H1 (cell line): ENCODE measurements at regions not wholly inside any gene's neighbourhood (a gene's known extent, or its start where the extent isn't known, plus 50 kb on each side); places are given as distances from the start of the nearest gene placed in this dataset.

Experiments used
- ATF3 ChIP-seq: IDR thresholded peaks from 2 replicates; pipeline ENCODE4 v1.6.1; 2011; ENCODE audit warnings: low read depth, mild to moderate bottlenecking, low read length; ENCODE audit not compliant: insufficient read depth
- BRCA1 ChIP-seq: IDR thresholded peaks from 2 replicates; pipeline ENCODE4 v1.6.1; 2012; ENCODE audit warnings: low read depth, low read length, improper control_type of control experiment
- CREB1 ChIP-seq: IDR thresholded peaks from 2 replicates; pipeline ENCODE4 v1.6.1; 2012; ENCODE audit warnings: inconsistent platforms
- MAX ChIP-seq: IDR thresholded peaks from 2 replicates; pipeline ENCODE4 v1.6.1; 2012; ENCODE audit warnings: inconsistent platforms
- POLR2A ChIP-seq, 2 experiments: IDR thresholded peaks; 1 replicate in 1 of 2; 2 replicates in 1 of 2; pipeline ENCODE4 v1.6.1; 2011; ENCODE audit warnings: low read depth in 2 of 2, low read length in 2 of 2, mild to moderate bottlenecking in 2 of 2; ENCODE audit errors: control extremely low read depth in 1 of 2
- POLR2AphosphoS5 ChIP-seq: IDR thresholded peaks from 2 replicates; pipeline ENCODE4 v1.6.1; 2011; ENCODE audit warnings: low read depth, low read length
- TF ChIP-seq, protein P1 (sequence below), 3 experiments: IDR thresholded peaks; 1 replicate in 2 of 3; 2 replicates in 1 of 3; pipeline versions ENCODE4 v1.5.1 to v1.6.1; 2011; ENCODE audit warnings: low read length in 3 of 3, mild to moderate bottlenecking in 3 of 3, inconsistent platforms in 2 of 3, low read depth in 1 of 3, moderate library complexity in 1 of 3; ENCODE audit not compliant: insufficient read depth in 1 of 3; ENCODE audit errors: control extremely low read depth in 1 of 3

- TF ChIP-seq ATF3 (no peak), MAX (no peak), CREB1 (no peak), POLR2AphosphoS5 (no peak), POLR2A (IDR thresholded peaks at IDR 0.05; ENCODE audit: control extremely low read depth in 1 of 2, low read depth in 2 of 2, low read length in 2 of 2) (no peak), BRCA1 (no peak)
- TF ChIP-seq, protein P1, sequence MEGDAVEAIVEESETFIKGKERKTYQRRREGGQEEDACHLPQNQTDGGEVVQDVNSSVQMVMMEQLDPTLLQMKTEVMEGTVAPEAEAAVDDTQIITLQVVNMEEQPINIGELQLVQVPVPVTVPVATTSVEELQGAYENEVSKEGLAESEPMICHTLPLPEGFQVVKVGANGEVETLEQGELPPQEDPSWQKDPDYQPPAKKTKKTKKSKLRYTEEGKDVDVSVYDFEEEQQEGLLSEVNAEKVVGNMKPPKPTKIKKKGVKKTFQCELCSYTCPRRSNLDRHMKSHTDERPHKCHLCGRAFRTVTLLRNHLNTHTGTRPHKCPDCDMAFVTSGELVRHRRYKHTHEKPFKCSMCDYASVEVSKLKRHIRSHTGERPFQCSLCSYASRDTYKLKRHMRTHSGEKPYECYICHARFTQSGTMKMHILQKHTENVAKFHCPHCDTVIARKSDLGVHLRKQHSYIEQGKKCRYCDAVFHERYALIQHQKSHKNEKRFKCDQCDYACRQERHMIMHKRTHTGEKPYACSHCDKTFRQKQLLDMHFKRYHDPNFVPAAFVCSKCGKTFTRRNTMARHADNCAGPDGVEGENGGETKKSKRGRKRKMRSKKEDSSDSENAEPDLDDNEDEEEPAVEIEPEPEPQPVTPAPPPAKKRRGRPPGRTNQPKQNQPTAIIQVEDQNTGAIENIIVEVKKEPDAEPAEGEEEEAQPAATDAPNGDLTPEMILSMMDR (IDR thresholded peaks at IDR 0.05; ENCODE audit: control extremely low read depth in 1 of 3, insufficient read depth in 1 of 3, low read depth in 1 of 3, low read length in 3 of 3), result no peak
Observed at GRCh38 chr4:37132975-37133360, 111.6 kb upstream of the NWD2 start.
